SK-N-SH treated with all-trans-retinoic acid at 6 μM for 48 hours (cell line): ENCODE measurements at regions not wholly inside any gene's neighbourhood (a gene's known extent, or its start where the extent isn't known, plus 50 kb on each side); places are given as distances from the start of the nearest gene placed in this dataset.

Source experiments
- ARNTL ChIP-seq: fragments of 450-650 bp; formaldehyde crosslinking; IDR thresholded peaks from 2 replicates; pipeline ENCODE4 v1.5.0; 2020; ENCODE audit warnings: low read depth, mild to moderate bottlenecking, moderate library complexity, borderline replicate concordance
- CREB5 ChIP-seq: fragments of 250-450 bp; sonication (Bioruptor Pico); IDR thresholded peaks from 2 replicates; pipeline ENCODE4 v1.5.1; 2020; ENCODE audit warnings: low read depth, mild to moderate bottlenecking, moderate library complexity
- CSRNP3 ChIP-seq: fragments of 250-450 bp; sonication (Bioruptor Pico); IDR thresholded peaks from 2 replicates; pipeline ENCODE4 v1.5.1; 2021; ENCODE audit warnings: mild to moderate bottlenecking, moderate library complexity
- GLIS3 ChIP-seq: fragments of 250-450 bp; sonication (Bioruptor Pico); IDR thresholded peaks from 2 replicates; pipeline ENCODE4 v1.5.0; 2020; ENCODE audit warnings: mild to moderate bottlenecking, moderate library complexity
- ISL1 ChIP-seq: fragments of 250-450 bp; sonication (Bioruptor Pico); IDR thresholded peaks from 2 replicates; pipeline ENCODE4 v2.1.2; 2022; ENCODE audit warnings: mild to moderate bottlenecking, moderate library complexity
- PPARA ChIP-seq: fragments of 250-450 bp; sonication (Bioruptor Pico); IDR thresholded peaks from 2 replicates; pipeline ENCODE4 v1.5.0; 2020; ENCODE audit warnings: mild to moderate bottlenecking, borderline replicate concordance
- RARB ChIP-seq: fragments of 250-450 bp; sonication (Bioruptor Pico); IDR thresholded peaks from 2 replicates; pipeline ENCODE4 v1.8.0; 2021; ENCODE audit warnings: mild to moderate bottlenecking, moderate library complexity
- TCF4 ChIP-seq: fragments of 250-450 bp; sonication (Bioruptor Pico); IDR thresholded peaks from 2 replicates; pipeline ENCODE4 v1.8.0; 2021; ENCODE audit warnings: mild to moderate bottlenecking, moderate library complexity, borderline replicate concordance
- ZFP30 ChIP-seq: fragments of 450-650 bp; formaldehyde crosslinking; IDR thresholded peaks from 2 replicates; pipeline ENCODE4 v1.5.0; 2022; ENCODE audit warnings: mild to moderate bottlenecking, moderate library complexity
- ZNF565 ChIP-seq: fragments of 450-650 bp; formaldehyde crosslinking; conservative IDR thresholded peaks from 2 replicates; pipeline ENCODE4 v1.5.0; 2020; ENCODE audit warnings: low read depth, mild to moderate bottlenecking, moderate library complexity
- ZNF8 ChIP-seq: fragments of 450-650 bp; formaldehyde crosslinking; IDR thresholded peaks from 2 replicates; pipeline ENCODE4 v1.5.0; 2020; ENCODE audit warnings: mild to moderate bottlenecking, moderate library complexity
- TF ChIP-seq, protein P1 (sequence below): fragments of 250-450 bp; sonication (Bioruptor Pico); IDR thresholded peaks from 2 replicates; pipeline ENCODE4 v1.8.0; 2020; ENCODE audit warnings: mild to moderate bottlenecking, moderate library complexity, borderline replicate concordance

- TF ChIP-seq CREB5 (CRISPR knock-in tag) (no peak), RARB (no peak), ISL1 (CRISPR knock-in tag) (no peak), ZFP30 (no peak), ZNF8 (CRISPR knock-in tag) (no peak), CSRNP3 (CRISPR knock-in tag) (no peak), ARNTL (CRISPR knock-in tag) (no peak), ZNF565 (CRISPR knock-in tag) (no peak), PPARA (CRISPR knock-in tag) (no peak), TCF4 (no peak), GLIS3 (CRISPR knock-in tag) (no peak)
- TF ChIP-seq, protein P1, sequence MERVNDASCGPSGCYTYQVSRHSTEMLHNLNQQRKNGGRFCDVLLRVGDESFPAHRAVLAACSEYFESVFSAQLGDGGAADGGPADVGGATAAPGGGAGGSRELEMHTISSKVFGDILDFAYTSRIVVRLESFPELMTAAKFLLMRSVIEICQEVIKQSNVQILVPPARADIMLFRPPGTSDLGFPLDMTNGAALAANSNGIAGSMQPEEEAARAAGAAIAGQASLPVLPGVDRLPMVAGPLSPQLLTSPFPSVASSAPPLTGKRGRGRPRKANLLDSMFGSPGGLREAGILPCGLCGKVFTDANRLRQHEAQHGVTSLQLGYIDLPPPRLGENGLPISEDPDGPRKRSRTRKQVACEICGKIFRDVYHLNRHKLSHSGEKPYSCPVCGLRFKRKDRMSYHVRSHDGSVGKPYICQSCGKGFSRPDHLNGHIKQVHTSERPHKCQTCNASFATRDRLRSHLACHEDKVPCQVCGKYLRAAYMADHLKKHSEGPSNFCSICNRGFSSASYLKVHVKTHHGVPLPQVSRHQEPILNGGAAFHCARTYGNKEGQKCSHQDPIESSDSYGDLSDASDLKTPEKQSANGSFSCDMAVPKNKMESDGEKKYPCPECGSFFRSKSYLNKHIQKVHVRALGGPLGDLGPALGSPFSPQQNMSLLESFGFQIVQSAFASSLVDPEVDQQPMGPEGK (CRISPR knock-in tag) = no peak
These were observed 411.3 kb upstream of the AUTS2 start for GRCh38 chr7:69186974-69187373.
